PC-3 (cell line): ENCODE measurements at regions not wholly inside any gene's neighbourhood (a gene's known extent, or its start where the extent isn't known, plus 50 kb on each side); places are given as distances from the start of the nearest gene placed in this dataset.

ENCODE experiments used
- ATAC-seq: fragments of 200-7000 bp; cut with Tn5 transposase; 2 replicates; pipeline ENCODE4 v1.9.1; 2020; ENCODE audit warnings: mild to moderate bottlenecking, moderate library complexity
- BruUV-seq: library from RNA; stranded (reverse); fragments of 400-500 nt; replicated peaks from 2 replicates; lab custom pipeline; 2021; lab: Mats Ljungman, UMichigan
- CTCF ChIA-PET: fragments of 300-600 bp; sonication (Branson Sonifier 250); formaldehyde crosslinking; loops from one replicate; lab custom pipeline; 2022; ENCODE audit warnings: antibody characterized with exemption; lab: Charles Lee
- POLR2A ChIA-PET: fragments of 300-600 bp; sonication (Branson Sonifier 250); formaldehyde crosslinking; loops from one replicate; lab custom pipeline; 2022; ENCODE audit warnings: antibody characterized with exemption; ENCODE audit not compliant: unreplicated experiment; lab: Charles Lee
- DNase-seq: peaks from one replicate; pipeline ENCODE4 v3.0.0-alpha.2; 2015
- H2AFZ ChIP-seq: fragments of 300-600 bp; sonication (generic); 2 replicates; pipeline ENCODE4 v1.6.0; 2016; ENCODE audit warnings: antibody characterized with exemption, low read length
- H3F3A ChIP-seq: fragments of 300-600 bp; sonication (generic); one replicate; pipeline ENCODE4 v1.6.0; 2017; ENCODE audit warnings: antibody characterized with exemption, low read length, control low read depth, mild to moderate bottlenecking; ENCODE audit not compliant: unreplicated experiment
- H3K27ac ChIP-seq: fragments of 300-600 bp; sonication (generic); 2 replicates; pipeline ENCODE4 v1.5.1; 2016; ENCODE audit warnings: mild to moderate bottlenecking, low read length
- H3K27me3 ChIP-seq: fragments of 300-600 bp; sonication (generic); 2 replicates; pipeline ENCODE4 v1.6.1; 2016; ENCODE audit warnings: low read length, mixed read lengths
- H3K36me3 ChIP-seq: fragments of 300-600 bp; sonication (generic); 2 replicates; pipeline ENCODE4 v1.6.1; 2016; ENCODE audit warnings: low read depth, mixed run types, low read length, mixed read lengths
- H3K4me1 ChIP-seq: fragments of 300-600 bp; sonication (generic); 2 replicates; pipeline ENCODE4 v1.5.1; 2016; ENCODE audit warnings: low read length; ENCODE audit not compliant: insufficient read depth
- H3K4me2 ChIP-seq: fragments of 300-600 bp; sonication (generic); 2 replicates; pipeline ENCODE4 v1.6.0; 2016; ENCODE audit warnings: low read length
- H3K4me3 ChIP-seq: fragments of 300-600 bp; sonication (generic); 2 replicates; pipeline ENCODE4 v1.5.1; 2016; ENCODE audit warnings: mild to moderate bottlenecking, low read length, mixed read lengths
- H3K79me2 ChIP-seq: fragments of 300-600 bp; sonication (generic); 2 replicates; pipeline ENCODE4 v1.6.1; 2017; ENCODE audit warnings: low read length, mixed read lengths
- H3K9ac ChIP-seq: fragments of 300-600 bp; sonication (generic); 2 replicates; pipeline ENCODE4 v1.6.0; 2016; ENCODE audit warnings: mild to moderate bottlenecking, low read length
- H3K9me2 ChIP-seq: fragments of 300-600 bp; sonication (generic); replicated peaks from 2 replicates; pipeline ENCODE4 v1.6.1; 2016; ENCODE audit warnings: mixed run types, low read length, mixed read lengths
- H3K9me3 ChIP-seq: fragments of 300-600 bp; sonication (generic); 2 replicates; pipeline ENCODE4 v1.6.1; 2016; ENCODE audit warnings: low read length, mixed read lengths
- H4K20me1 ChIP-seq: fragments of 300-600 bp; sonication (generic); 2 replicates; pipeline ENCODE4 v1.6.1; 2016; ENCODE audit warnings: low read length, mixed read lengths
- CTCF ChIP-seq: fragments of 300-600 bp; sonication (generic); conservative IDR thresholded peaks from 2 replicates; pipeline ENCODE4 v1.5.1; 2017; ENCODE audit warnings: antibody characterized with exemption, low read depth, mild to moderate bottlenecking, low read length
- EZH2 ChIP-seq: fragments of 300-600 bp; sonication (generic); IDR thresholded peaks from one replicate; pipeline ENCODE4 v1.6.1; 2017; ENCODE audit warnings: antibody characterized with exemption, mild to moderate bottlenecking, low read length; ENCODE audit not compliant: unreplicated experiment
- EZH2phosphoT487 ChIP-seq: fragments of 300-600 bp; sonication (generic); IDR thresholded peaks from 2 replicates; pipeline ENCODE4 v1.6.1; 2018; ENCODE audit warnings: mild to moderate bottlenecking, antibody characterized with exemption, low read length, borderline replicate concordance
- intact Hi-C: fragments of 100-400 bp; cut with micrococcal nuclease; formaldehyde crosslinking; loops from 2 replicates; pipeline ENCODE4 v1.9.0; 2023

DNA sequence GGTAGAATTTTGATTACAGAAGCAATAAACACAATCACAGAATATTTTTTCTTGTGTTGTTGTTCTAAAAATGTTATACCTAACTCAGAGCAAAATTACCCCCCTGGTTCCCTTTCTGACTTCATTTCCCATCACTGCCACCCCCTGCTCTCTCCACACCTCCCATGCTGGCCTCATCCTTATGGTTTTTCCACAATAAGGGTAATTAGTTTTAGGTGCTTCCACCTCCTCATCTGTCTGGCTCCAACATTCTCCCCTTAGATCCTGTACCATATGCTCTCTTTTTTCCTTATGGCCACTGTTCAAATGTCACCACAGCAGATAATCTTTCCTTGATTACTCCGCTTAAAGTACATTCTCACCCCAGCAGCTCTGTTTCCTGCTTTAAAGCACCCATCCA is 2208.6 kb downstream of the MRPL39 start:
- no peaks in the 10 kb centered on the region for H3F3A ChIP-seq
- ATAC-seq (no peak), DNase-seq (no peak)
- POLR2A ChIA-PET, result no interaction called here
- no peaks in the 10 kb centered on the region for H4K20me1 ChIP-seq
- H2AFZ ChIP-seq, result no peak overlapping the region
- intact Hi-C loops, result loop anchor here (10.0 kb wide), 2 partner anchors 234 to 1474 kb away; no protein-coding TSS in a partner anchor
- no peaks in the 10 kb centered on the region for H3K27me3 ChIP-seq
- H3K27ac ChIP-seq, result no peak overlapping the region
- no peak overlapping the region for H3K4me3 ChIP-seq
- BruUV-seq, result no TSS peak
- H3K79me2 ChIP-seq, result no peaks in the 10 kb centered on the region
- no peaks in the 10 kb centered on the region for H3K9me2 ChIP-seq
- H3K9me3 ChIP-seq, result no peaks in the 10 kb centered on the region
- H3K9ac ChIP-seq, result no peak overlapping the region
- no peaks in the 10 kb centered on the region for H3K4me1 ChIP-seq
- no peak overlapping the region for H3K4me2 ChIP-seq
- no peaks in the 10 kb centered on the region for H3K36me3 ChIP-seq
- TF ChIP-seq EZH2phosphoT487, result no peak
- TF ChIP-seq EZH2, result no peak
- no peak for TF ChIP-seq CTCF
- CTCF ChIA-PET, result no interaction called here

DNA sequence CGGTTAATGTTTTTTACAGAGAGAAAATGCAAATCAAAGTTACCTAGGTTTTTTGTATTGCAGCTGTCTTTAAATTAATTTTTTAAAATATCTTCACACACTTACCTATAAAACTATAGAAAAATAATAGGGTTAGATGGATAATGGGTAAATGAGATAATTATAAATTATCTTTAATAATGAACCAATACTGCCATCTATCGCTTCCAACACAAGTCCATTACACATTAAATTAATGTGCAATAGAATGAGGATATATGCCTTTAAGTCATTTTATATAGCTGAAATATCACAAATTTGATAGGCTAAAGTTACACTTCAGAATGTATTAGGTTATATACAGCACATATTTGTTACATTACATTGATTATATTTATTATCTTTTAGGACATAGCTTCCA is 2212.8 kb downstream of the MRPL39 start:
- Histone ChIP-seq H4K20me1 (no peaks in the 10 kb centered on the region), H3K27me3 (no peaks in the 10 kb centered on the region), H3K4me3 (no peak overlapping the region), H3K9ac (no peak overlapping the region), H3K27ac (no peak overlapping the region), H3K4me1 (no peaks in the 10 kb centered on the region), H3F3A (no peaks in the 10 kb centered on the region), H3K79me2 (no peaks in the 10 kb centered on the region), H3K9me2 (no peaks in the 10 kb centered on the region), H3K4me2 (no peak overlapping the region), H3K9me3 (no peaks in the 10 kb centered on the region), H3K36me3 (no peaks in the 10 kb centered on the region), H2AFZ (no peak overlapping the region)
- DNase-seq (peak; percentile 25), ATAC-seq (peak; percentile 40)
- POLR2A ChIA-PET, result no interaction called here
- BruUV-seq, result no TSS peak
- CTCF ChIA-PET, result interaction anchor here (0.6 to 0.8 kb wide), 3 partner anchors 81 to 574 kb away, joined by 3 to 6 read pairs (median 3); no protein-coding TSS in a partner anchor
- TF ChIP-seq EZH2 (no peak), CTCF (peak; percentile 61), EZH2phosphoT487 (no peak)
- intact Hi-C loops, result loop anchor here (2.0 to 10.0 kb wide), 6 partner anchors 230 to 1470 kb away; no protein-coding TSS in a partner anchor

DNA sequence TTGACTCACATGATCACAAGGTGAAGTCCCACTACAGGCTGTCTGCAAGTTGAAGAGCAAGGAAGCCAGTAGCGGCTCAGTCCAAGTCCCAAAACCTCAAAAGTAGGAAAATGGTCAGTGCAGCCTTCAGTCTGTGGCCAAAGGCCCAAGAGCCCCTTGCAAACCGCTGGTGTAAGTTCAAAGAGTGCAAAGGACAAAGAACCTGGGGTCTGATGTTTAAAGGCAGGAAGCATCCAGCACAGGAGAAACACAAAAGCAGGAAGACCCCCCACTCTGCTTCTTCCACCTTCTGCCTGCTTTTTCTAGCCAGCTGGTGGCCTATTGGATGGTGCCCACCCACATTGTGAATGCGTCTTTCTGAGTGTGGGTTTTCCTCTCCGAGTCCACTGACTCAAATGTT is 2222.6 kb downstream of the MRPL39 start:
- intact Hi-C loops, result no loop called here
- no peaks in the 10 kb centered on the region for H3K9me2 ChIP-seq
- BruUV-seq, result no TSS peak
- DNase-seq, result no peak
- H3K27me3 ChIP-seq, result no peaks in the 10 kb centered on the region
- H3K9me3 ChIP-seq, result no peaks in the 10 kb centered on the region; the same call in 1 of the 2 replicates
- no peaks in the 10 kb centered on the region for H3K36me3 ChIP-seq
- H3K4me3 ChIP-seq, result no peak overlapping the region
- POLR2A ChIA-PET, result no interaction called here
- H4K20me1 ChIP-seq, result no peaks in the 10 kb centered on the region
- no peaks in the 10 kb centered on the region for H3K4me1 ChIP-seq
- no peak for ATAC-seq
- H2AFZ ChIP-seq, result no peak overlapping the region
- TF ChIP-seq CTCF (no peak), EZH2 (no peak), EZH2phosphoT487 (no peak)
- no peaks in the 10 kb centered on the region for H3K79me2 ChIP-seq
- CTCF ChIA-PET, result no interaction called here
- no peak overlapping the region for H3K27ac ChIP-seq
- H3K9ac ChIP-seq, result no peak overlapping the region
- no peak overlapping the region for H3K4me2 ChIP-seq
- no peaks in the 10 kb centered on the region for H3F3A ChIP-seq
